SK-N-SH (cell line): ENCODE measurements at regions not wholly inside any gene's neighbourhood (a gene's known extent, or its start where the extent isn't known, plus 50 kb on each side); places are given as distances from the start of the nearest gene placed in this dataset.

Experiments used
- CTCF ChIA-PET: fragments of 300-600, 350-600 bp; formaldehyde crosslinking; extraction: SDS; loops from one replicate; lab custom pipeline; 2021; lab: Yijun Ruan, JAX
- POLR2A ChIA-PET: fragments of 350-600 bp; sonication (Branson Sonifier 250); formaldehyde crosslinking; extraction: SDS; loops from one replicate; lab custom pipeline; 2020; ENCODE audit warnings: antibody characterized with exemption, inconsistent platforms; lab: Yijun Ruan, JAX
- DNase-seq: peaks from one replicate; pipeline ENCODE4 v3.0.0; 2012
- H2AFZ ChIP-seq: fragments of 200-600 bp; sonication (generic); 2 replicates; pipeline ENCODE4 v1.8.1; 2016; ENCODE audit warnings: antibody characterized with exemption, mild to moderate bottlenecking, low read depth
- H3F3A ChIP-seq: fragments of 200-600 bp; sonication (generic); replicated peaks from 2 replicates; pipeline ENCODE3; 2016; ENCODE audit warnings: antibody characterized with exemption, mild to moderate bottlenecking; ENCODE audit not compliant: insufficient read depth
- H3K27ac ChIP-seq, 2 experiments: fragments of 200-500 bp in 1 of 2; fragments of 200-600 bp in 1 of 2; sonication (Bioruptor generic) in 1 of 2; sonication (generic), shearing (Covaris generic) in 1 of 2; 2 replicates each; pipeline versions ENCODE4 v1.5.1 to v1.6.1; 2014 to 2016; ENCODE audit warnings: low read depth in 2 of 2, inconsistent platforms in 1 of 2, low read length in 1 of 2, mild to moderate bottlenecking in 1 of 2, mixed read lengths in 1 of 2
- H3K27me3 ChIP-seq: fragments of 200-600 bp; sonication (generic), shearing (Covaris generic); 2 replicates; pipeline ENCODE4 v1.6.1; 2016; ENCODE audit warnings: mixed run types; ENCODE audit not compliant: insufficient read depth
- H3K36me3 ChIP-seq, 2 experiments: fragments of 200-500 bp in 1 of 2; fragments of 200-600 bp in 1 of 2; sonication (Bioruptor generic) in 1 of 2; sonication (generic) in 1 of 2; replicated peaks in 1 of 2; 2 replicates each; pipeline versions ENCODE3 to v1.5.1; 2014 to 2016; ENCODE audit warnings: low read length in 1 of 2, mild to moderate bottlenecking in 1 of 2; ENCODE audit not compliant: insufficient read depth in 2 of 2, control insufficient read depth in 1 of 2
- H3K4me1 ChIP-seq, 2 experiments: fragments of 200-500 bp in 1 of 2; fragments of 200-600 bp in 1 of 2; sonication (Bioruptor generic) in 1 of 2; sonication (generic), shearing (Covaris generic) in 1 of 2; 2 replicates each; pipeline versions ENCODE4 v1.5.1 to v1.6.1; 2014 to 2016; ENCODE audit warnings: low read depth in 1 of 2, low read length in 1 of 2, mixed run types in 1 of 2; ENCODE audit not compliant: insufficient read depth in 2 of 2, control insufficient read depth in 1 of 2
- H3K4me2 ChIP-seq: fragments of 200-600 bp; sonication (generic), shearing (Covaris generic); 2 replicates; pipeline ENCODE4 v1.6.1; 2017; ENCODE audit warnings: mixed run types
- H3K4me3 ChIP-seq, 2 experiments: fragments of 200-500 bp in 1 of 2; fragments of 200-600 bp in 1 of 2; sonication (Bioruptor generic) in 1 of 2; sonication (generic), shearing (Covaris generic) in 1 of 2; 2 replicates each; pipeline versions ENCODE4 v1.5.1 to v1.8.1; 2014 to 2016; ENCODE audit warnings: low read depth in 2 of 2, inconsistent platforms in 1 of 2, low read length in 1 of 2, mild to moderate bottlenecking in 1 of 2, mixed read lengths in 1 of 2, moderate library complexity in 1 of 2
- H3K79me2 ChIP-seq: fragments of 200-600 bp; sonication (generic); 2 replicates; pipeline ENCODE4 v1.8.1; 2017; ENCODE audit warnings: mild to moderate bottlenecking; ENCODE audit not compliant: insufficient read depth
- H3K9ac ChIP-seq: fragments of 200-600 bp; sonication (generic); 2 replicates; pipeline ENCODE4 v1.6.1; 2017; ENCODE audit warnings: mixed run types
- H3K9me2 ChIP-seq: fragments of 200-600 bp; sonication (generic); 2 replicates; pipeline ENCODE4 v1.6.1; 2017; ENCODE audit warnings: mixed run types
- H3K9me3 ChIP-seq: fragments of 200-600 bp; sonication (generic); 2 replicates; pipeline ENCODE4 v1.6.1; 2017; ENCODE audit warnings: mixed run types, mild to moderate bottlenecking, moderate library complexity
- H4K20me1 ChIP-seq: fragments of 200-600 bp; sonication (generic); 2 replicates; pipeline ENCODE4 v1.6.1; 2017; ENCODE audit warnings: mild to moderate bottlenecking, mixed run types; ENCODE audit not compliant: insufficient read depth
- CHD2 ChIP-seq: fragments of 150-350 bp; IDR thresholded peaks from 2 replicates; pipeline ENCODE4 v1.6.1; 2018; ENCODE audit warnings: low read length; ENCODE audit not compliant: partially characterized antibody
- ELF1 ChIP-seq: IDR thresholded peaks from 2 replicates; pipeline ENCODE4 v1.4.0; 2012
- EP300 ChIP-seq, 2 experiments: IDR thresholded peaks; 2 replicates each; pipeline versions ENCODE4 v1.4.0 to v1.6.1; 2012; ENCODE audit warnings: borderline replicate concordance in 1 of 2, low read depth in 1 of 2, low read length in 1 of 2
- EZH2phosphoT487 ChIP-seq: fragments of 200-600 bp; sonication (generic); IDR thresholded peaks from 2 replicates; pipeline ENCODE4 v1.6.1; 2017; ENCODE audit warnings: low read depth, mixed run types, mild to moderate bottlenecking, antibody characterized with exemption, moderate library complexity, borderline replicate concordance
- FOSL2 ChIP-seq: IDR thresholded peaks from 2 replicates; pipeline ENCODE4 v1.4.0; 2012; ENCODE audit warnings: low read depth, mild to moderate bottlenecking, moderate library complexity, borderline replicate concordance
- FOXJ3 ChIP-seq: sonication (generic); formaldehyde crosslinking; IDR thresholded peaks from 2 replicates; pipeline ENCODE4 v1.5.1; 2020; ENCODE audit warnings: mild to moderate bottlenecking, missing genetic modification reagents
- FOXM1 ChIP-seq: IDR thresholded peaks from 2 replicates; pipeline ENCODE4 v1.4.0; 2012; ENCODE audit warnings: low read depth, mild to moderate bottlenecking
- JUND ChIP-seq: IDR thresholded peaks from 2 replicates; pipeline ENCODE4 v1.4.0; 2012
- MAX ChIP-seq: IDR thresholded peaks from 2 replicates; pipeline ENCODE4 v1.4.0; 2012; ENCODE audit warnings: low read depth
- MXI1 ChIP-seq: IDR thresholded peaks from 2 replicates; pipeline ENCODE4 v1.6.1; 2012; ENCODE audit warnings: mild to moderate bottlenecking, low read depth, low read length, improper control_type of control experiment
- NFIC ChIP-seq: IDR thresholded peaks from 2 replicates; pipeline ENCODE4 v1.4.0; 2012; ENCODE audit warnings: borderline replicate concordance
- PBX3 ChIP-seq: IDR thresholded peaks from 2 replicates; pipeline ENCODE4; 2012
- RCOR1 ChIP-seq: fragments of 150-350 bp; IDR thresholded peaks from 2 replicates; pipeline ENCODE4 v1.6.1; 2017; ENCODE audit warnings: antibody characterized with exemption, low read length
- RFX5 ChIP-seq: IDR thresholded peaks from 2 replicates; pipeline ENCODE4 v1.6.1; 2012; ENCODE audit warnings: mild to moderate bottlenecking, improper control_type of control experiment, low read length
- RXRA ChIP-seq: IDR thresholded peaks from 2 replicates; pipeline ENCODE4 v1.4.0; 2012; ENCODE audit warnings: low read depth, mild to moderate bottlenecking, borderline replicate concordance
- SIN3A ChIP-seq: IDR thresholded peaks from 2 replicates; pipeline ENCODE4 v1.6.1; 2012; ENCODE audit warnings: low read depth, mild to moderate bottlenecking, low read length, moderate library complexity, borderline replicate concordance
- TAF1 ChIP-seq: IDR thresholded peaks from 2 replicates; pipeline ENCODE4 v1.6.1; 2012; ENCODE audit warnings: low read depth, mild to moderate bottlenecking, low read length, moderate library complexity, borderline replicate concordance
- TCF12 ChIP-seq: IDR thresholded peaks from 2 replicates; pipeline ENCODE4 v1.4.0; 2012
- WGBS: methylation state at CpG from one replicate; pipeline ENCODE4 v1.1.6; 2017; ENCODE audit warnings: low lambda C conversion rate; 5-methylcytosine and 5-hydroxymethylcytosine counted together
- TF ChIP-seq, protein P1 (sequence below): IDR thresholded peaks from 2 replicates; pipeline ENCODE4 v1.6.1; 2012; ENCODE audit warnings: mild to moderate bottlenecking, low read depth, low read length, moderate library complexity

GRCh38 chr6:130577178-130577919 is 211.5 kb downstream of the TMEM200A start:
- Histone ChIP-seq H3K4me3 (no peak overlapping the region), H3K9me2 (no peaks in the 10 kb centered on the region), H3K4me2 (no peak overlapping the region), H4K20me1 (no peaks in the 10 kb centered on the region), H3F3A (no peaks in the 10 kb centered on the region), H3K4me1 (peaks cover 0 to 4% of the 10 kb centered on the region in 2 experiments; a peak in 1 of 4 replicates), H3K79me2 (no peaks in the 10 kb centered on the region), H3K9me3 (no peaks in the 10 kb centered on the region), H2AFZ (no peak overlapping the region; the same call in 1 of the 2 replicates), H3K27ac (no peak overlapping the region), H3K27me3 (no peaks in the 10 kb centered on the region), H3K36me3 (no peaks in the 10 kb centered on the region), H3K9ac (no peak overlapping the region)
- ChIA-PET POLR2A (no interaction called here), CTCF (no interaction called here)
- TF ChIP-seq EZH2phosphoT487 (no peak), CHD2 (no peak), SIN3A (no peak), JUND (no peak), RFX5 (no peak), ELF1 (no peak), MAX (no peak), RCOR1 (no peak), NFIC (no peak), TAF1 (no peak), TCF12 (no peak), FOXJ3 (no peak), FOSL2 (no peak), MXI1 (no peak)
- TF ChIP-seq, protein P1, sequence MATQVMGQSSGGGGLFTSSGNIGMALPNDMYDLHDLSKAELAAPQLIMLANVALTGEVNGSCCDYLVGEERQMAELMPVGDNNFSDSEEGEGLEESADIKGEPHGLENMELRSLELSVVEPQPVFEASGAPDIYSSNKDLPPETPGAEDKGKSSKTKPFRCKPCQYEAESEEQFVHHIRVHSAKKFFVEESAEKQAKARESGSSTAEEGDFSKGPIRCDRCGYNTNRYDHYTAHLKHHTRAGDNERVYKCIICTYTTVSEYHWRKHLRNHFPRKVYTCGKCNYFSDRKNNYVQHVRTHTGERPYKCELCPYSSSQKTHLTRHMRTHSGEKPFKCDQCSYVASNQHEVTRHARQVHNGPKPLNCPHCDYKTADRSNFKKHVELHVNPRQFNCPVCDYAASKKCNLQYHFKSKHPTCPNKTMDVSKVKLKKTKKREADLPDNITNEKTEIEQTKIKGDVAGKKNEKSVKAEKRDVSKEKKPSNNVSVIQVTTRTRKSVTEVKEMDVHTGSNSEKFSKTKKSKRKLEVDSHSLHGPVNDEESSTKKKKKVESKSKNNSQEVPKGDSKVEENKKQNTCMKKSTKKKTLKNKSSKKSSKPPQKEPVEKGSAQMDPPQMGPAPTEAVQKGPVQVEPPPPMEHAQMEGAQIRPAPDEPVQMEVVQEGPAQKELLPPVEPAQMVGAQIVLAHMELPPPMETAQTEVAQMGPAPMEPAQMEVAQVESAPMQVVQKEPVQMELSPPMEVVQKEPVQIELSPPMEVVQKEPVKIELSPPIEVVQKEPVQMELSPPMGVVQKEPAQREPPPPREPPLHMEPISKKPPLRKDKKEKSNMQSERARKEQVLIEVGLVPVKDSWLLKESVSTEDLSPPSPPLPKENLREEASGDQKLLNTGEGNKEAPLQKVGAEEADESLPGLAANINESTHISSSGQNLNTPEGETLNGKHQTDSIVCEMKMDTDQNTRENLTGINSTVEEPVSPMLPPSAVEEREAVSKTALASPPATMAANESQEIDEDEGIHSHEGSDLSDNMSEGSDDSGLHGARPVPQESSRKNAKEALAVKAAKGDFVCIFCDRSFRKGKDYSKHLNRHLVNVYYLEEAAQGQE: no peak
- DNase-seq: no peak
- 55% methylated on average over 8 of the region's 8 CpGs for WGBS

- H2AFZ ChIP-seq: no peak overlapping the region
- POLR2A ChIA-PET: no interaction called here
- no peaks in the 10 kb centered on the region for H3K9me3 ChIP-seq
- H3K4me3 ChIP-seq: no peak overlapping the region
- H3K27me3 ChIP-seq: no peaks in the 10 kb centered on the region
- DNase-seq: no peak
- no peaks in the 10 kb centered on the region for H3K9me2 ChIP-seq
- no peak overlapping the region for H3K27ac ChIP-seq
- no peaks in the 10 kb centered on the region for H3K36me3 ChIP-seq
- CTCF ChIA-PET: no interaction called here
- no peak overlapping the region for H3K9ac ChIP-seq
- WGBS: 30% methylated on average over 3 of the region's 3 CpGs
- H3K79me2 ChIP-seq: no peaks in the 10 kb centered on the region
- H3F3A ChIP-seq: no peaks in the 10 kb centered on the region
- H3K4me1 ChIP-seq: peaks cover 0 to 4% of the 10 kb centered on the region in 2 experiments; a peak in 1 of 4 replicates
- no peaks in the 10 kb centered on the region for H4K20me1 ChIP-seq
- H3K4me2 ChIP-seq: no peak overlapping the region
- no peak for TF ChIP-seq ELF1
- TF ChIP-seq RFX5: no peak
- TF ChIP-seq NFIC: no peak
- TF ChIP-seq FOSL2: no peak
- TF ChIP-seq FOXM1: no peak
- TF ChIP-seq MXI1: no peak
- TF ChIP-seq JUND: no peak
- TF ChIP-seq EP300 (IDR thresholded peaks at IDR 0.05; ENCODE audit: borderline replicate concordance in 1 of 2, low read depth in 1 of 2, low read length in 1 of 2): no peak
- TF ChIP-seq, protein P1: no peak
- no peak for TF ChIP-seq FOXJ3
- TF ChIP-seq PBX3: no peak
- TF ChIP-seq RXRA: no peak
Measured at GRCh38 chr6:130578713-130579112, 212.9 kb downstream of the TMEM200A start.
